HEK293T (cell line): ENCODE measurements at regions not wholly inside any gene's neighbourhood (a gene's known extent, or its start where the extent isn't known, plus 50 kb on each side); places are given as distances from the start of the nearest gene placed in this dataset.

Experiments used
- BHLHE40 ChIP-seq: fragments of 450-650 bp; IDR thresholded peaks from 2 replicates; pipeline ENCODE4 v1.6.1; 2016; ENCODE audit warnings: mild to moderate bottlenecking, moderate library complexity, borderline replicate concordance
- ELF4 ChIP-seq: fragments of 450-650 bp; IDR thresholded peaks from 2 replicates; pipeline ENCODE4 v1.6.1; 2017; ENCODE audit warnings: antibody characterized with exemption
- FOXK2 ChIP-seq: fragments of 450-650 bp; IDR thresholded peaks from 2 replicates; pipeline ENCODE4 v1.6.1; 2016; ENCODE audit warnings: mild to moderate bottlenecking
- FOXM1 ChIP-seq: fragments of 450-650 bp; IDR thresholded peaks from 2 replicates; pipeline ENCODE4 v1.6.1; 2017; ENCODE audit warnings: mild to moderate bottlenecking, borderline replicate concordance
- L3MBTL2 ChIP-seq: fragments of 450-650 bp; conservative IDR thresholded peaks from 2 replicates; pipeline ENCODE4 v1.6.1; 2016; ENCODE audit warnings: mild to moderate bottlenecking
- TF ChIP-seq, protein P1 (sequence below): fragments of 450-650 bp; IDR thresholded peaks from 2 replicates; pipeline ENCODE4 v1.6.1; 2016

DNA sequence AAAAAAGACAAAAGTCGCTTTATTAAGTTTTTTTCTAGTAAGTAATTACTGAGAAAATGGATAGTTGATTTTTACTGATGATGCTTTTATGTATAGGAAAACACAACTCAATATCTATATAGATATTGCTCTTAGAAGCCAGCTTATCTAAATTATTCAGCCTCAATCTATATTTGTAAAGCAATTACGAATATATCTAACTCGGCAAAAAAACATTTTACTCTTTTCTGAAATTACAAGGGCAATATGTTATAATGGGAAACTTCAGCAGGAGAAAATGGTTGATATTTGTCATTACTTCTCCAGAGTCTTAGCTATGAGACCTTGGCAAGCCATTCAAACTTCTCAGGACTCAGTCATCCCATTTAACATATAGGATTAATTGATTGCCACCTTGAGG lies 228.5 kb downstream of the SLC7A11 start:
- TF ChIP-seq, protein P1, sequence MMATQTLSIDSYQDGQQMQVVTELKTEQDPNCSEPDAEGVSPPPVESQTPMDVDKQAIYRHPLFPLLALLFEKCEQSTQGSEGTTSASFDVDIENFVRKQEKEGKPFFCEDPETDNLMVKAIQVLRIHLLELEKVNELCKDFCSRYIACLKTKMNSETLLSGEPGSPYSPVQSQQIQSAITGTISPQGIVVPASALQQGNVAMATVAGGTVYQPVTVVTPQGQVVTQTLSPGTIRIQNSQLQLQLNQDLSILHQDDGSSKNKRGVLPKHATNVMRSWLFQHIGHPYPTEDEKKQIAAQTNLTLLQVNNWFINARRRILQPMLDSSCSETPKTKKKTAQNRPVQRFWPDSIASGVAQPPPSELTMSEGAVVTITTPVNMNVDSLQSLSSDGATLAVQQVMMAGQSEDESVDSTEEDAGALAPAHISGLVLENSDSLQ = no peak
- TF ChIP-seq L3MBTL2 (no peak), FOXK2 (no peak), BHLHE40 (no peak), FOXM1 (no peak), ELF4 (no peak)
